Right atrium auricular region (tissue), 2 donors: ENCODE measurements at regions not wholly inside any gene's neighbourhood (a gene's known extent, or its start where the extent isn't known, plus 50 kb on each side); places are given as distances from the start of the nearest gene placed in this dataset.

Experiments
- DNase-seq: peaks from one replicate; pipeline ENCODE4 v3.0.0-alpha.2; 2019; ENCODE audit warnings: low spot score
- H3K27ac ChIP-seq, 2 donors: fragments of 200-600 bp; sonication (generic); 1 replicate in 1 of 2; 2 replicates in 1 of 2; pipeline ENCODE4 v1.5.1; 2016 to 2019
- H3K27me3 ChIP-seq, 2 donors: fragments of 200-600 bp; sonication (generic); one replicate each; pipeline versions ENCODE4 v1.5.1 to v1.6.0; 2017 to 2019
- H3K36me3 ChIP-seq: fragments of 200-600 bp; sonication (generic); one replicate; pipeline ENCODE4 v1.5.1; 2016
- H3K4me1 ChIP-seq, 2 donors: fragments of 200-600 bp; sonication (generic); one replicate each; pipeline versions ENCODE4 v1.5.1 to v1.6.0; 2017 to 2019
- H3K4me3 ChIP-seq, 2 donors: fragments of 200-600 bp; sonication (generic); 1 replicate in 1 of 2; 2 replicates in 1 of 2; pipeline ENCODE4 v1.5.1; 2017 to 2019; ENCODE audit warnings: mild to moderate bottlenecking in 1 of 2, moderate library complexity in 1 of 2
- H3K9me3 ChIP-seq, 2 donors: fragments of 200-600 bp; sonication (generic); one replicate each; pipeline ENCODE4 v1.5.1; 2019
- CTCF ChIP-seq, 2 donors: fragments of 200-600 bp; sonication (generic); IDR thresholded peaks; one replicate each; pipeline ENCODE4 v1.5.1; 2019; ENCODE audit warnings: antibody characterized with exemption in 2 of 2

GRCh38 chr7:94129443-94130140 is 125.4 kb upstream of the BET1 start:
- no peaks in the 10 kb centered on the region for H3K36me3 ChIP-seq
- no peak for TF ChIP-seq CTCF (IDR thresholded peaks at IDR 0.05)
- no peak for DNase-seq
- H3K27ac ChIP-seq, result no peak overlapping the region
- H3K27me3 ChIP-seq, result no peaks in the 10 kb centered on the region
- H3K4me1 ChIP-seq, result no peaks in the 10 kb centered on the region
- no peak overlapping the region for H3K4me3 ChIP-seq
- no peaks in the 10 kb centered on the region for H3K9me3 ChIP-seq

- no peaks in the 10 kb centered on the region for H3K4me1 ChIP-seq
- no peaks in the 10 kb centered on the region for H3K27me3 ChIP-seq
- H3K4me3 ChIP-seq, result no peak overlapping the region
- no peaks in the 10 kb centered on the region for H3K36me3 ChIP-seq
- TF ChIP-seq CTCF (IDR thresholded peaks at IDR 0.05), result no peak
- no peak for DNase-seq
- no peaks in the 10 kb centered on the region for H3K9me3 ChIP-seq
- H3K27ac ChIP-seq, result no peak overlapping the region
These were observed 126.6 kb upstream of the BET1 start for GRCh38 chr7:94130716-94131115.

DNA sequence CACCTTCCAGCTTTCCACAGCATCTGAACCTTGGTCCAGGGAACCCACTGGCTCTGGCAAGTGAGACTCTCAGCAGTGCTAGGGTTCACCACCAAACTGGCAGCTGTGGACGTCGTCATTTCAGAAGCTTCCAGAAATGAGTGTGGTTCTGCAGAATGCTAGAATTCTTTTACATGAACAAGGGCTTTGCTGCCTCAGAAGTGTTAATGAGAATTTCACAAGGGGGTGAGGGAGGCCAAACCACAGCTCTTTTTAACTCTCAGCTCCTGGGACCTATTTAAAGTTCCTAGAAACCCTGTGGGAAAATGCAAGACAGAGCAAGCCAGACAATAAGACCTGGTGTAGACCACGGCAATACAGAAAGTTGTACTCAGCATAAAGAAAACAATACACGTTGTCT is 129.3 kb upstream of the BET1 start:
- Histone ChIP-seq H3K9me3 (no peaks in the 10 kb centered on the region), H3K4me1 (no peaks in the 10 kb centered on the region), H3K27me3 (no peaks in the 10 kb centered on the region), H3K36me3 (no peaks in the 10 kb centered on the region), H3K4me3 (no peak overlapping the region), H3K27ac (no peak overlapping the region)
- TF ChIP-seq CTCF (IDR thresholded peaks at IDR 0.05), result no peak
- no peak for DNase-seq

DNA sequence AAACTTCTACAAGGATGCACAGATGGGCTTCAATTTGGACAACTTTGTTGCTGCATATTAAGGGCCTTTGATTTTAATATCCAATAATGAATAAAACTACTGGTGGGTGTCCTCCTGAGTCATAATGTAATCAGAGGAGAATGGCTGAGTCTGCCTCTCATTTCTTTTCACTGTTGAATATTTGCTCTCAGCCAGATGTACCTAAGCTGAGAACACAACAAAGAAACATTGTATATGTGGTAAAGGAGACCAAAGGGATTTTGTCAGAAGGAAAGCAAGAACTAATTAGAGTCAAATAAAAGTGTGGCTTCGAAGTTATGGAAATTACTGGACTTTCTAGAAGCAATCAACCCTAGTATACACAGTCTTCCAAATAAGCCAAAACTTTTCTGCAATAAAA is 131.0 kb upstream of the BET1 start:
- no peak for TF ChIP-seq CTCF (IDR thresholded peaks at IDR 0.05)
- DNase-seq, result no peak
- no peaks in the 10 kb centered on the region for H3K4me1 ChIP-seq
- H3K4me3 ChIP-seq, result no peak overlapping the region
- no peak overlapping the region for H3K27ac ChIP-seq
- H3K9me3 ChIP-seq, result no peaks in the 10 kb centered on the region
- no peaks in the 10 kb centered on the region for H3K36me3 ChIP-seq
- no peaks in the 10 kb centered on the region for H3K27me3 ChIP-seq

GRCh38 chr7:94142281-94142680 is 138.1 kb upstream of the BET1 start:
- Histone ChIP-seq H3K27ac (no peak overlapping the region), H3K36me3 (no peaks in the 10 kb centered on the region), H3K9me3 (no peaks in the 10 kb centered on the region), H3K4me3 (no peak overlapping the region), H3K27me3 (no peaks in the 10 kb centered on the region), H3K4me1 (no peaks in the 10 kb centered on the region)
- no peak for TF ChIP-seq CTCF (IDR thresholded peaks at IDR 0.05)
- DNase-seq, result no peak

GRCh38 chr7:94145602-94146001 is 141.4 kb upstream of the BET1 start:
- Histone ChIP-seq H3K27me3 (no peaks in the 10 kb centered on the region), H3K4me1 (no peaks in the 10 kb centered on the region), H3K4me3 (no peak overlapping the region), H3K36me3 (no peaks in the 10 kb centered on the region), H3K27ac (no peak overlapping the region), H3K9me3 (no peaks in the 10 kb centered on the region)
- no peak for DNase-seq
- TF ChIP-seq CTCF (IDR thresholded peaks at IDR 0.05), result no peak
